ENCODE measurements at regions not wholly inside any gene's neighbourhood (a gene's known extent, or its start where the extent isn't known, plus 50 kb on each side); places are given as distances from the start of the nearest gene placed in this dataset.
"Not testable (repeated sequence)": the region's sequence is repeated elsewhere in the genome, so short reads cannot be mapped to it uniquely, and the experiment has no call there.

DNA sequence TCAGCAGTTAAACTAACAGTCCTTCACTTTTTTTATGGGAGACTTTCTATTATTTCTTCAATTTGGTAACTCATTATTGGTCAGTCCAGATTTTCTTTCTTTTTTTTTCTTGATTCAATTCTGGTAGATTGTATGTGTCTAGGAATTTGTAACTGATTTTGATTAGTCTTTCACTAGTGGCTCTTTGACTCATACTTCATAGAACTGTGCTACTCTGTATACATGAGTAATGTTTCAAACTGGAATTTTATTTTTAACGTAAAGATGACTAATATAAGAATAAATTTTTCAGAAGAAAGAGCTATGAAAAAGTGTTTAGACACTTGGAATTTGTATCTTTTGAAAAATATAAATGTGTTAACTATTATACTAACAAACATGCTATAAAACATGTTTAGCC, 813.0 kb downstream of the TRAM1L1 start:
- no peak for DNase-seq

DNA sequence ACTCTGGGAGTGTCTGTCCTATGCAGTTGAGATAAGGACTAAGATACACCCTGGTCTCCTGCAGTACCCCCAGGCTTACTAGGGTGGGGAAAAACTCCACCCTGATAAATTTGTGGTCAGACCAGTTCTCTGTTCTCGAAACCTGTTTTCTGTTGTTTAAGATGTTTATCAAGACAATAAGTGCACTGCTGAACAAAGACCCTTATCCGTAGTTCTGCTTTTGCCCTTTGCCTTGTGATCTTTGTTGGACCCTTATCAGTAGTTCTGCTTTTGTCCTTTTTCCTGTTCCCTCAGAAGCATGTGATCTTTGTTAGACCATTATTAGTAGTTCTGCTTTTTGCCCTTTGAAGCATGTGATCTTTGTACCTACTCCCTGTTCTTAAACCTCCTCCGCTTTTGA, 824.4 kb downstream of the TRAM1L1 start:
- DNase-seq: peak; percentile 13

DNA sequence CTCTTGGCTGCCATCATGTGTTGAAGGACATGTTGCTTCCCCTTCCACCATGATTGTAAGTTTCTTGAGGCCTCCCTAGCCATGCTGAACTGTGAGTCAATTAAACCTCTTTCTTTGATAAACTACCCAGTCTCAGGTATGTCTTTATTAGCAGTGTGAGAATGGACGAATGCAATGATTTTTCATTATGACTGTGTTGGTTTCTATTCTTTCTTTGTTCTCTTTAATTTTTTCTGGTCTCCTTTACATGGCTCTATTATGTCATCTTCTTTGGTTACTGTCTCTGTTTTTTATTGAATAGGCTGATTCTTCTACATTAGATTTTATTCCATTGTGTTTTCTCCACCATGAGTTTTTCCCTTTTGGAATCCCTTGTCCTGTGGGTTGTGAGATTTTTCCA, 840.6 kb downstream of the TRAM1L1 start:
- DNase-seq: no peak

DNA sequence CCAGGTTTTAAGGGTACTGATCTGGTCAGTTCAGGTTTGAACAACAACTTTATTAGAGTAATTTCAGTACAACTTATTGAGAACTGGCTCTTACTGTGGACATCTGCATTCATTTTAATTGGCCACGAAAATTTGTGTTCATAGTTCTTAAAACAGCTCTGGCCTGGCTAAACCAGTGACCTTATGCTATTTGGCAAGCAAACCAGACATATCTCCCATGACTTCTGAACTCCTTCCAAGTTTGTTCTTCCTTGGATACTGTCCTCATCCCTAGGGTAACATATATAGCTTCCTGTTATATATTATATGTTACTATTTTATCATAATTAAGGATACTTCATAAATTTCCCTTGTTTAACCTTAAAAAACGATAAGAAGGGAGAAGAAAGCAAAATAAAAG, 841.9 kb downstream of the TRAM1L1 start:
- DNase-seq: no peak

DNA sequence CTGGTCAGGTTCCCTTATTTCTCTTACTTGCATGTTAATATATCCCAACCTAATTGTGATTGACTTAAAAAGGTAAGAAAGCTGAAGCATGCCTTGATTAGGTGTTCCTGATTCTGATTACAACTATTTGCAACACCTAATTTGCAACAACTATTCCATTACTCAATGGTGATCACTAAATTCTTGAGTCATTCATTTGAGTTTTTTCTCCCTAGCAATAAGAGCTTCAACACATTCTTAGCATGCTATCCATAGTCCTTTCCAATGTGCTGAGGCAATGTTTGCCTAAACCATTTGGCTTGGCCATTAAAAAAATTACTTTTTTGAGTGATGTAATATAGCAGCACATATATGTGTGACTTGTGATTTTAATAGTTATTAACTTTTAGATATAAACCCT, 851.4 kb downstream of the TRAM1L1 start:
- no peak for DNase-seq

DNA sequence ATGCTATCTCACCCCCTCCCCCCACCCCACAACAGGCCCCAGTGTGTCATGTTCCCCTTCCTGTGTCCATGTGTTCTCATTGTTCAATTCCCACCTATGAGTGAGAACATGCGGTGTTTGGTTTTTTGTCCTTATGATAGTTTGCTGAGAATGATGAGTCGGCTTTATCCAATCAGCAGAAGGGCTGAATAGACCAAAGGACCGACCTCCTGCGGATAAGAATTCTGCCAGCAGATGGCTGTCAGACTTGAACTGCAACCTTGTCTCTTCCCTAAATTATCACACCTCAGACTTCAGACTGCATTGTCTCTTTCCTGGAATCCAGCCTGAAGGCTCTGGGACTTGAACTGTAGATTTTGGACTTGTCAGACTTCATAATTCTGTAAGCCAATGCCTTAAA, 853.4 kb downstream of the TRAM1L1 start:
- not testable (repeated sequence) for DNase-seq

DNA sequence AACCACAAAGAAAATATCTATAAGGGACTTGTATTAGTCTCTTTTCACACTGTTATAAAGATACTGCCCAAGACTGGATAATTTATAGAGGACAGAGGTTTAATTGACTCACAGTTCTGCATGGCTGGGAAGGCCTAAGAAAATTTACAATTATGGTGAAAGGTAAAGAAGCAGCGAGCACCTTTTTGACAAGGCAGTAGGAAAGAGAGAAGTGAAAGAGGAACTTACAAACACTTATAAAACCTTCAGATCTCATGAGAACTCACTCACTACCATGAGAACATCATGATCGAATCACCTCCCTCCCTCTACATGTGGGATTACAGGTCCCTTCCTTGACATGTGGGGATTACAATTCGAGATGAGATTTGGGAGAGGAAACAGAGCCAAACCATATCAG, 856.0 kb downstream of the TRAM1L1 start:
- no peak for DNase-seq

DNA sequence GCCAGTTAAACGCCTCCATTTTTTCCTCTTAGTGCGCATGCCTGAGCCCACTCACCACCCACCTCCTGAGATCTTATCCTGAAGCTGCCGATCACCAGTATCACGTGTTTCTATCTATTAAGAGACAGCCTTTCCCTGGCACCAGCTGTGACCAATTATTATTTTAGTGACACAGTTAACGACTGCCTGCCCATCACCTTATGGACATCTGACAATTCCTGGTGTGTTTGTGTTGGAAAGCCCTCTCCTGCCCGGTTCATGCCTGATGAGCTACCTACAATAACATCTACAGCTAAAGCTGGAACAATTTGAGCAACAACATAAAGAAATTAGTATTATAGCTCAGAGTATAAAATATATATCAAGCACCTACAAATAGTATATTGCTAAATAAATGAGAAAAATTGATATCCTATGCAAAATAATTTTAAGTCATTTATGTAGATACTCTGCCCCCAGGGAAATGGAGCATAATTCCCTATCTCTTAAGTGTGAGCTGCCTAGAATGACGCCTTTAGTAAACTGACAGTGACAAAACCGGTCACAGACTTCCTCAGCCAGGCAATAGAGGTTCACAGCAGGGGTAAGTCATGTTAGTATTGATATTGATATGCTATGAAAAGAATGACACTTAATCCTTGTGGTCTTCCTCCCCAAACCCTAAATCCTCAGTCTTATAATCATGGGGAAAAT, 862.2 kb downstream of the TRAM1L1 start:
- DNase-seq: no peak

DNA sequence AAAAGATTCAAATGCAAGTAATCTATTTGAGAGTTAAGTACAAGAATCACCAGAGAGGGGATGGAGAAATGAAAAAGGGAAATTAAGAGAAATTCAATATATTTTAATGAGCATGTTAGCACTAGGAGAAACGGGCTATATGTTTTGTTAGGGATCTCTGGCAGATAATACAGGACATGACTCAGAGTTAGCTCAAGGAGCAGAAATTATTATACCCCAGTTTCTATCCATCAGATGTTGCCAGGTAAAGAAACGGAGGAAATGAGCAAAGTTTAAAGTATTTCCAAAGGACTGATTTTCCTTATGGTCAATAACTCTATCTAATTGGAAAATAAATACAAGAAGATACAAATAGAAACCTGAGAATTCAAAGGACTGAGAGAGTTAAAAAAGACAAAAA, 867.6 kb downstream of the TRAM1L1 start:
- DNase-seq: no peak

DNA sequence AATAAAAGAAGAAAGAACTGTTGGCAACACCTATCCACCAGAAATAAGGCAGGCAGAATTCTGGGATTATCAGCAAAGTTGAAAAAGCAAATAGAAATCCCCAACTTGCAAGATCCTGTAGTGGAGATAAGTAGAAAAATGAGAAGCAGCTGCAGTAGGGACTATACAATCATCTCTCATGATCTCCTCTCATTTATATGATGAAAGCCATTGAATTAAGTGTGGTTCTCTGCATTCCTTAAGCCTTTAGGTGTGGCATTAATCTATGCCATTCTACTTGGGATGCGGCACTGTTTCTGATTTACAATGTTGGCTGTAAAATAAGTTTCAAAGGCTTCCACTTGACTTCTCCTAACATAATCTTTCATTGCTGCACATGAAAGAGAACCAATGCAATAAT, 869.8 kb downstream of the TRAM1L1 start:
- DNase-seq: no peak

DNA sequence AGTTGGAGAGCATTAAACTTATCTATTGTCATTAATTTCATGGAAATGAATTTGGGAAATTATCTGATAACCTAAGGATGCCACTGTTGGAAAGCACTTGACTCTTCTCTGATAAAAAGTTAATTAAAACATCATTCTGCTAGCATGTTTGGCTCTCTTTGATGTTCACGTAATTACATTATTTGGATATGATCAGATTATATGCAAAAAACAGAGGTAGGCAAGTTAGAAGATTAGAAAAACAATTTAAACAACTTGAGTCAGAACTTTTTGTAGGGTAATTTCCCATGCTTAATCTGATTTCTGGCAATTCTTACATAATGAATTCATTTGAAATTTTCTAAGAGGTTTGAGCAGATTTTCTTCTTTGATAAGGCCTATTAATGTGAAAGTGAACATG, 882.9 kb downstream of the TRAM1L1 start:
- no peak for DNase-seq

DNA sequence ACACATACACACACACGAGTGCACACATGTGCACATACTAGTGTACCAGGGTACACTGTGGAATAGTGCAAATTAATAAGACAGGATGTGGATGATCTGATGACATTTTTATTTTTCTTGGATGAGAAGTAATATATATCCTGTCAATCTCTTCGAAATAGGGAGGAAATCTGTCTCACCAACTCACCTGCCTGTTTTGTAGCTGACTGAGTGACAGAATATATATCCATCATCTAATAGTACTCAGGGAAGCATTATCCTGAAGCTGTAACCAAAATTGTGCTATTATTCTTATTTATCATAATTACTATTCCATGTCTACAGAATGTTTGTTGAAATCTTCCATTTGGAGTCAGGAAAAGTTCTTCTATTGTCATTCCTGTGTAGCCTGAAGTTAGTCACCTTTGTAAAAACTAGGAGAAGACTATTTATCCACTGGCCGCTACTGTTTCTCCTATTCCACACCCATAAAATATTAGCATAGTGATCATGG, 888.0 kb downstream of the TRAM1L1 start:
- DNase-seq: no peak

DNA sequence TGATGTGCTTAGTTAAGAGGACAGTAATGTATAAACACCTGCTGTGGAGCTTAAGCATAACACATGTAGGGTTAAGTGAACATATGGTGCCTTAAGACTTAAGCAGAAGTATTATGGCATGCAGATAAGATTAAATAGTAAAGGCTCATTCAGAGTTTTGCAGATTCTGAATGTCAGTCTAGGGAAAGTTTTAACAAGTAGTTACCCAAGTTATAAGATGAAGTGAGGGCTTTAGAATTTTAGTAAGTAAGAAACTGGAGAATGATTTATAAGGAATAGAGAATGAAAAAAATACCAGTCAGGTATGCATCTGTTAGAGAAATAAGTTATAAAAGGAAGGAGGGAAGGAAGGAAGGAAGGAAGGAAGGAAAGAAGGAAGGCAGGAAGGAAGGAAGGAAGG, 902.1 kb downstream of the TRAM1L1 start:
- no peak for DNase-seq

DNA sequence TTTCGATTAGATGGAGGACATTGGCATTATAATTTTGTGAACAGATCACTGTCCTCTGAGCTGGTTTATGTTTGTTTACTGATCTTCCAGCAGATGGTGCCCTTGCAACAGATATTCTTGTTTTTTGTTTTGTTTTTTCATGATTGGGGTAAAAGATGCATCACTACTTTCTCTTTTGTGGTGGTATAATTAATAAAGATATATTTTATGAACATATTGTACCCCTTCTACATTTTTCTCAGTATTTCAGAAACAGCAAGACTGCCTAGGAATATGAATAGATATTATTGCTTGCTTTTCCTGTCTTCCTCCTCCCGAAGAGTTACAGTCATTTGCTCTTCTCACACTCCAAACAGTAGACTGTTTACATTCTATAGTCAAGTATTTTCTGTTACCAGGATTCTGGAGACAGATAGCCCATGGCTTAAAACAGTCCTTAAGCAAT, 905.2 kb downstream of the TRAM1L1 start:
- peak; percentile 22 for DNase-seq

DNA sequence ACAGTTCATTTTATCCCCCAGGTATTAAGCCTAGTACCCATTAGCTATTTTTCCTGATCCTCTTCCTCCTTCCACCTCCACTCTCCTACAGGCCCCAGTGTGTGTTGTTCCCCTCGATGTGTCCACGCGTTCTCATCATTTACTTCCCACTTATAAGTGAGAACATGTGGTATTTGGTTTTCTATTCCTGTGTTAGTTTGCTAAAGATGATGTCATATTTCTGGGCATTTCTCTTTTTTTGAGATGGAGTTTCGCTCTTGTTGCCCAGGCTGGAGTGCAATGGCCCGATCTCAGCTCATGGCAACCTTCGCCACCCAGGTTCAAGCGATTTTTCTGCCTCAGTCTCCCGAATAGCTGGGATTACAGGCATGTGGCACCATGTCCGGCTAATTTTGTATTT, 934.0 kb downstream of the TRAM1L1 start:
- DNase-seq: not testable (repeated sequence)

DNA sequence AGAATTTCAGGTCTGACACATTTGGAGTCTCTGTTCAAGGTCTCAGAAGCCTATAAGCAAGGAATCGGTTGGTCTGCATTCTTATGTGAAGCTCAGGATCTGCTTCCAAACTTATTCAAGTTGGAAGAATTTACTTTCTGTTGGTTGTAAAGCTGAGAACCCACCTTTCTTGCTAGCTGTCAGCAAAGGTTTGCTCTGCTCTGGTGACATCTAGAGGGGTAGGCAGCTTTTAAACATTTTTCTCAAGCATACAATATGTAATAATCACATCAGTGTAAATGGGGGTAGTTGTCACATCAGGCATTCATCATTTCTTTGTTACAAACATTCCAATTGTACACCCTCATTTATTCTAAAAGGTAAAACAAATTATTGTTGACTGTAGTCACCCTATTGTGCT, 935.2 kb downstream of the TRAM1L1 start:
- DNase-seq: no peak

DNA sequence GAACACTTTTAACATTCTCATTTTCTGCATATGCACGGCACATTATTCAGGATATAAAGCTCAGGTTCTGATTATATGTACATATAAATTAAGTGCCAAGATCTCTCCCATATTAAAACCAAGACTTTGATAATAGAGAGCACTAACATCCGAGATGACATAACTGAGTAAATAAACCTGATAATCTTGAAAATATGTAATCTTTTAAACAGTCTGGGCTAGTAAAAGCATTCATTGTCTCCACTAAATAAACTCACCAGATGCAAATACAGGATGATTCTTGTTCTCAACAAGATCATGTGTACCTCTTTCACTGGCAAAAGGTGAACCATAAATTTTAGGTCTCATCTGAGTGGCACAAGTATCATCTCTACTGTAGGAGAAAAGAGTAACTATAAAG, 942.2 kb downstream of the TRAM1L1 start:
- DNase-seq: no peak

DNA sequence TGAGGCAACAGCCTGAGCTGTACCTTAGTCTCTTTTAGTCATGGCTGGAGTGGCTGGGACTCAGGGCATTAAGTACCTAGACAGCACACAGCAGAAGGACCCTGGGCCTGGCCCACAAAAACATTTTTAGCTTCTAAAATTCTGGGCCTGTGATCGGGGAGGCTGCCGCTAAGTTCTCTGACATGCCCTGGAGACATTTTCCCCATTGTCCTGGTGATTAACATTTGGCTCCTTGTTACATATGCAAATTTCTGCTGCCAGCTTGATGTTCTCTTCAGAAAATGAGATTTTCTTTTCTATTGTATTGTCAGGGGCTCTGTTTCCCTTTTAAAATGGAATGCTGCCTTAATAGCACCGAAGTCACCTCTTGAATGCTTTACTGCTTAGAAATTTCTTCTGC, 952.4 kb downstream of the TRAM1L1 start:
- DNase-seq: no peak

DNA sequence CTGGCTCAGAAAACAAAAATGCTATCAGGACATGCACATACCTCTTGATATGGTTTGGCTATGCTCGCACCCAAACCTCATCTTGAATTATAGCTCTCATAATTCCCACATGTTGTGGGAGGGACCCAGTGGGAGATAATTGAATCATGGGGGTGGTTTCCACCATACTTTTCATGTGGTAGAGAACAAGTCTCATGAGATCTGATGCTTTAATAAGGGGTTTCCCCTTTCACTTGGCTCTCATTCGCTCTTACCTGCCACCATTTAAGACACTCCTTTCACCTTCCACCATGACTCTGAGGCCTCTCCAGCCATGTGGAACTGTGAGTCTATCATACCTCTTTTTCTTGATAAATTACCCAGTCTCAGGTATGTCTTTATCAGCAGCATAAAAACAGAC, 958.6 kb downstream of the TRAM1L1 start:
- no peak for DNase-seq

DNA sequence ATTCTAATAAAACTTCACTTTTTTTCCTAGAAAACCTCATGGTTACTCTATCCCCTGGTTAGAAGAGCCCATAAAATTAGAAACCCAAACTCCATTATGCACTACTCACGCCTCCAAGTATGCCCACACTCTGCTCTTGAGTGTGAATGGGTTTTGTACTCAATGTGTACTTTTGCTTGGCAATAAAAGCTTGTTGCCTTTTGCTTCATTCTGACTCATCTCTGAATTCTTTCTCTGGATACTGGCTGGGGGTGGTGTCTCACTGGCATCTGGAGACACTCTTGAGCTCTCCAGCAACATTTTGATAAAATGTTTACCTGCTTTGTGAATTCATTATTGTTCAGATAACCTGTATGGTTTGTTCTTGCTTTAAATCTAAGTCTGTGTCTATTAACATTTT, 963.3 kb downstream of the TRAM1L1 start:
- no peak for DNase-seq

DNA sequence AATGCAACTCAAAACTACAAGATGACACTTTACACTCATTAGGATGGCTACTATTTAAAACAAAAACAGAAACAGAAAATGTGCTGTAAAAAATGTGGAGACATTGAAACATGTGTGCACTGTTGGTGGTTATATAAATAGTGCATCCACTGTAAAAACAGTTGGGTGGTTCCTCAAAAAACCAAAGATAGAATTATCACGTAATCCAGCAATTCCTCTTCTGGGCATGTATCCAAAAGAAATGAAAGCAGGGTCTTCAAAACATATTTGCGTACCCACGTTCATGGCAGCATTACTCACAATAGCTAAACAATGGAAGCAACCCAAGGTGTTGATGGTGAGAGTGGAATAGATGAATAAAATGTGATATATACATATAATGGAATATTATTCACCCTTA, 967.2 kb downstream of the TRAM1L1 start:
- no peak for DNase-seq

DNA sequence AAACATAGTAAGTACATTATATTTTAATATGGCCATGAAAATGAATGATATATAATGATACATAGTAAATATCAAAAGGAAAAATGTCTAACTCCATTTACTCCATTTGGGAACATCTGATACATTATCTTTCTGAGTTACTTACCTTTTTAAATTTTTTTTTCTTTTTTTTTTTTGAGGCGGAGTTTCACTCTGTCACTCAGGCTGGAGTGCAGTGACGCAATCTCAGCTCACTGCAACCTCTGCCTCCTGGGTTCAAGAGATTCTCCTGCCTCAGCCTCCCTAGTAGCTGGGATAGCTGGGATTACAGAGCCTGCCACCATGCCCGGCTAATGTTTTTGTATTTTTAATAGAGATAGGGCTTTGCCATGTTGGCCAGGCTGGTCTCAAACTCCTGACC, 972.5 kb downstream of the TRAM1L1 start:
- not testable (repeated sequence) for DNase-seq

DNA sequence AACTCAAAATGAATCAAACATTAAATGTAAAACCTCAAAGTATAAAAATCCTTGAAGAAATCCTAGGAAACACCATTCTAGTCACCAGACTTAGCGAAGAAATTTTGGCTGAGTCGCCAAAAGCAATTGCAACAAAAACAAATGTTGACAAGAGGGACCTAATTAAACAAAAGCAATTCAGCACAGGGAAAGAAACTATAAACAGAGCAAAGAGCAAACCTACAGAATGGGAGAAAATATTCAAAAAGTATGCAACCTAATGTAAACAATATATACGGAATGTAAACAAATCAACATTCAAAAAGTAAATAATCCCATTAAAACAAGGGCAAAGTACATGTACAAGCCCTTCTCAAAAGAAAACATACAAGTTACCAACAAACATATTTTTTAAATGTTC, 974.7 kb downstream of the TRAM1L1 start:
- DNase-seq: no peak

DNA sequence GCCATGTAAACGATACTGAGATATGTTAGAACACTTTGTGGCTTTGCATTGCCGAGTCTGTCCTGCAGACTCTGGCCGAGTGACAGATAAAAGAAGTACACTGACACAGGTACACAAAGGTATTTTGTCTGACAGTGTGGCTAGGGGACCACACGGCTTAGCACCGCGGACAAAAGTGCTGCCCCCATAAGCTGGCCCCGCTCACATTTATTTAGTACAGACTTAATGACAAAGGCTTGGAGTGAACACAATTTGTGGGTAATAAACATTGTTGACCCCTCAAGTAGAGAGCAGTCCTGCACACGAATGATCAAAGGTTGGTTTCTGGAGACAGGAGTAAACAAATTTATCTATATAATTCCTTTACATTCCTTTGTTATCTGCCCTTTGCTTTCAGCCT, 976.8 kb downstream of the TRAM1L1 start:
- no peak for DNase-seq

DNA sequence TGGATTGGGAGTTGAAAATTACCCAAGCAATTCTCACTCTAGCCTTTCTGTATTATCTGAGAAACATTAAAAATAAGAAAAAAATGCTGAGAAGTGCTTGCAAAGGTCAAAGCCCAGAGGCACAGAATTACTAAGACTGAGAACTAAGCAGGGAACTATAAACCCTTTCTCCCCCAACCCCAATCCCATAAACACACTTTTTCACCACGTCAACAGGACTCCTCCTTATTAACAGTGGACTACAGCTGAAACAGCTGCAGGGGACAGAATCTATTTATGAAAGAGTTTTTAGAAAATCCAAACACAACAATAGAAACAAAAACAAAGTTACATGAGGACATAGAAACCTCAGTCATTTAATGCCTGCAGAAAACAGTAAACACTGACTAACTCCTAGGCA, 984.1 kb downstream of the TRAM1L1 start:
- DNase-seq: no peak
